GM19328 (cell line): ENCODE measurements at regions not wholly inside any gene's neighbourhood (a gene's known extent, or its start where the extent isn't known, plus 50 kb on each side); places are given as distances from the start of the nearest gene placed in this dataset.

Experiments used
- ATAC-seq: cut with Tn5 transposase; IDR thresholded peaks from one replicate; pipeline ENCODE4 v1.9.1; 2021; ENCODE audit warnings: mild to moderate bottlenecking, moderate library complexity; ENCODE audit not compliant: unreplicated experiment

- no peak for ATAC-seq
Observed at GRCh38 chr5:74116266-74116665, 490.3 kb downstream of the ARHGEF28 start.

GRCh38 chr5:74113927-74114326 is 487.9 kb downstream of the ARHGEF28 start:
- ATAC-seq = no peak

GRCh38 chr5:74113196-74113540 is 487.2 kb downstream of the ARHGEF28 start:
- ATAC-seq = no peak

GRCh38 chr5:74112372-74113195 is 486.6 kb downstream of the ARHGEF28 start:
- ATAC-seq = no peak

- ATAC-seq = no peak
Observed at GRCh38 chr5:74111764-74112163, 485.8 kb downstream of the ARHGEF28 start.

- ATAC-seq = no peak
Observed at GRCh38 chr5:74109344-74109743, 483.3 kb downstream of the ARHGEF28 start.

GRCh38 chr5:74107899-74108298 is 481.9 kb downstream of the ARHGEF28 start:
- no peak for ATAC-seq

- ATAC-seq = no peak
Observed at GRCh38 chr5:74105126-74105780, 479.3 kb downstream of the ARHGEF28 start.

GRCh38 chr5:74103131-74104023 is 477.4 kb downstream of the ARHGEF28 start:
- no peak for ATAC-seq

GRCh38 chr5:74100268-74100665 is 474.3 kb downstream of the ARHGEF28 start:
- no peak for ATAC-seq

GRCh38 chr5:74099538-74100267 is 473.7 kb downstream of the ARHGEF28 start:
- no peak for ATAC-seq

GRCh38 chr5:74098941-74099340 is 472.9 kb downstream of the ARHGEF28 start:
- ATAC-seq = no peak

GRCh38 chr5:74098456-74098855 is 472.5 kb downstream of the ARHGEF28 start:
- ATAC-seq = no peak

GRCh38 chr5:74096325-74096724 is 470.3 kb downstream of the ARHGEF28 start:
- ATAC-seq = no peak

GRCh38 chr5:74095871-74096270 is 469.9 kb downstream of the ARHGEF28 start:
- ATAC-seq = no peak

- ATAC-seq = no peak
Observed at GRCh38 chr5:74094782-74095108, 468.7 kb downstream of the ARHGEF28 start.

- no peak for ATAC-seq
Observed at GRCh38 chr5:74094096-74094781, 468.2 kb downstream of the ARHGEF28 start.

- no peak for ATAC-seq
Observed at GRCh38 chr5:74093561-74093960, 467.6 kb downstream of the ARHGEF28 start.

- ATAC-seq = no peak
Observed at GRCh38 chr5:74092766-74093165, 466.8 kb downstream of the ARHGEF28 start.

- ATAC-seq = no peak
Observed at GRCh38 chr5:74085782-74086181, 459.8 kb downstream of the ARHGEF28 start.
